ENCODE measurements at regions not wholly inside any gene's neighbourhood (a gene's known extent, or its start where the extent isn't known, plus 50 kb on each side); places are given as distances from the start of the nearest gene placed in this dataset.

DNA sequence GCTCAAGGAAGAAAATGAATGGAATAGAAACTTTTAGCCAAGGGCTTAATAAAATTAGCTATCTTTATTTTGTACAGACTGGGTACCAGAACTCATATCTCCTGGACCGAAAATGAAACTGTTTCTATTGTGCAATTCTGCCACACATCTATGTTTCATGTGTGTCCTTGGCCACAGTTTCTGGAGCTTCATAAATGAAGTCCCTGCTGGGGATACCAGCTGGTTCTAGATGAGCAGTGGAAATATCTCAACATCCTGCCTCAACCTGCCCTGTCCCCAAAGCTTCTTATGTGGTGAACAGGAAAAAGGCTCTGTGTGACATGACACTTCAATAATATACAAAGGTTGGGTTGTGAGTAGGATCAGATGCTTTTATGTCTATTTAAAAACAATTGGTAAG, 310.1 kb upstream of the SORCS1 start:
- no peaks in the 10 kb centered on the region for H3K4me1 ChIP-seq (ENCODE audit: low read depth, poor library complexity, severe bottlenecking)
- H3K27me3 ChIP-seq (ENCODE audit: insufficient read depth, low read depth) = no peaks in the 10 kb centered on the region
- no peak for TF ChIP-seq CTCF (conservative IDR thresholded peaks at IDR 0.05; ENCODE audit: low read depth, low read length)
- no peak overlapping the region for H3K9ac ChIP-seq
- no peak overlapping the region for H2AFZ ChIP-seq (ENCODE audit: low read depth)
- no peaks in the 10 kb centered on the region for H3K79me2 ChIP-seq (ENCODE audit: insufficient read depth, low read depth)
- H3K4me2 ChIP-seq = no peak overlapping the region
- H4K20me1 ChIP-seq (ENCODE audit: insufficient read depth) = no peaks in the 10 kb centered on the region
- no peak overlapping the region for H3K27ac ChIP-seq
- H3K36me3 ChIP-seq (ENCODE audit: insufficient read depth) = no peaks in the 10 kb centered on the region
- no peak overlapping the region for H3K4me3 ChIP-seq (IDR thresholded peaks at IDR 0.05; ENCODE audit: insufficient read depth, low read depth, low read length)

GRCh38 chr10:107473225-107473624, 308.7 kb upstream of the SORCS1 start:
- H3K27ac ChIP-seq = no peak overlapping the region
- no peaks in the 10 kb centered on the region for H3K79me2 ChIP-seq (ENCODE audit: insufficient read depth, low read depth)
- no peak overlapping the region for H3K9ac ChIP-seq
- no peak overlapping the region for H2AFZ ChIP-seq (ENCODE audit: low read depth)
- H3K4me2 ChIP-seq = no peak overlapping the region
- no peak overlapping the region for H3K4me3 ChIP-seq (IDR thresholded peaks at IDR 0.05; ENCODE audit: insufficient read depth, low read depth, low read length)
- no peak for TF ChIP-seq CTCF (conservative IDR thresholded peaks at IDR 0.05; ENCODE audit: low read depth, low read length)
- no peaks in the 10 kb centered on the region for H4K20me1 ChIP-seq (ENCODE audit: insufficient read depth)
- no peaks in the 10 kb centered on the region for H3K4me1 ChIP-seq (ENCODE audit: low read depth, poor library complexity, severe bottlenecking)
- no peaks in the 10 kb centered on the region for H3K27me3 ChIP-seq (ENCODE audit: insufficient read depth, low read depth)
- no peaks in the 10 kb centered on the region for H3K36me3 ChIP-seq (ENCODE audit: insufficient read depth)

DNA sequence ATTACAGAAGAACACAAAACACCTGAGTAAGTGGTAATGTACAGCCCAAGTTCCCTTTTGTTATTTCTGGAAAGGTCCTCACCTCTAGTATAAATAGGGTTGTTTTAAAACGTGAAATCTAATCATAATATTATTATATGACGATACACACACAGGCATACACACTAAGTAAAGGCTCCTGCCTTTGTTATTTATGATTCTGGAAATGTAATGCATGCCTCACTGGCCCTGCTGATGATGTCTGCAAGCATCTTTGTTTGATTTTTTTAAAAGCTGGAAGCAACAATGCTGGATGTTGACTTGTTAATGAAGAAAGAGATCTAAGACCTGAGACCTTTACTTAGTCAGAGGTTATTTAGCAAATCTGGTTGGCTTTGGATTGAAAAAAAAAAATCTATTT, 307.4 kb upstream of the SORCS1 start:
- Histone ChIP-seq H4K20me1 (ENCODE audit: insufficient read depth) (no peaks in the 10 kb centered on the region), H3K27me3 (ENCODE audit: insufficient read depth, low read depth) (no peaks in the 10 kb centered on the region), H3K4me1 (ENCODE audit: low read depth, poor library complexity, severe bottlenecking) (no peaks in the 10 kb centered on the region), H2AFZ (ENCODE audit: low read depth) (no peak overlapping the region), H3K4me3 (IDR thresholded peaks at IDR 0.05; ENCODE audit: insufficient read depth, low read depth, low read length) (no peak overlapping the region), H3K9ac (no peak overlapping the region), H3K27ac (no peak overlapping the region), H3K79me2 (ENCODE audit: insufficient read depth, low read depth) (no peaks in the 10 kb centered on the region), H3K36me3 (ENCODE audit: insufficient read depth) (no peaks in the 10 kb centered on the region), H3K4me2 (no peak overlapping the region)
- TF ChIP-seq CTCF (conservative IDR thresholded peaks at IDR 0.05; ENCODE audit: low read depth, low read length) = no peak

GRCh38 chr10:107453561-107453960, 289.1 kb upstream of the SORCS1 start:
- TF ChIP-seq CTCF (conservative IDR thresholded peaks at IDR 0.05; ENCODE audit: low read depth, low read length) = no peak
- no peaks in the 10 kb centered on the region for H3K79me2 ChIP-seq (ENCODE audit: insufficient read depth, low read depth)

GRCh38 chr10:107451047-107451446, 286.5 kb upstream of the SORCS1 start:
- Histone ChIP-seq H3K9ac (no peak overlapping the region), H3K27me3 (ENCODE audit: insufficient read depth, low read depth) (no peaks in the 10 kb centered on the region), H3K4me2 (no peak overlapping the region), H2AFZ (ENCODE audit: low read depth) (no peak overlapping the region), H3K36me3 (ENCODE audit: insufficient read depth) (no peaks in the 10 kb centered on the region), H4K20me1 (ENCODE audit: insufficient read depth) (no peaks in the 10 kb centered on the region), H3K4me1 (ENCODE audit: low read depth, poor library complexity, severe bottlenecking) (no peaks in the 10 kb centered on the region), H3K4me3 (IDR thresholded peaks at IDR 0.05; ENCODE audit: insufficient read depth, low read depth, low read length) (no peak overlapping the region), H3K79me2 (ENCODE audit: insufficient read depth, low read depth) (no peaks in the 10 kb centered on the region), H3K27ac (no peak overlapping the region)
- TF ChIP-seq CTCF (conservative IDR thresholded peaks at IDR 0.05; ENCODE audit: low read depth, low read length) = no peak

More at GRCh38 chr10:107453561-107453960, 289.1 kb upstream of the SORCS1 start:
- no peak overlapping the region for H2AFZ ChIP-seq (ENCODE audit: low read depth)
- H3K27ac ChIP-seq = no peak overlapping the region
- H3K4me1 ChIP-seq (ENCODE audit: low read depth, poor library complexity, severe bottlenecking) = no peaks in the 10 kb centered on the region
- H4K20me1 ChIP-seq (ENCODE audit: insufficient read depth) = no peaks in the 10 kb centered on the region
- H3K4me2 ChIP-seq = no peak overlapping the region
- H3K27me3 ChIP-seq (ENCODE audit: insufficient read depth, low read depth) = no peaks in the 10 kb centered on the region
- H3K4me3 ChIP-seq (IDR thresholded peaks at IDR 0.05; ENCODE audit: insufficient read depth, low read depth, low read length) = no peak overlapping the region
- no peaks in the 10 kb centered on the region for H3K36me3 ChIP-seq (ENCODE audit: insufficient read depth)
- no peak overlapping the region for H3K9ac ChIP-seq

Data from KMS-11 (cell line).